ENCODE measurements at regions not wholly inside any gene's neighbourhood (a gene's known extent, or its start where the extent isn't known, plus 50 kb on each side); places are given as distances from the start of the nearest gene placed in this dataset.
"Not testable (repeated sequence)": the region's sequence is repeated elsewhere in the genome, so short reads cannot be mapped to it uniquely, and the experiment has no call there.

- no peak for DNase-seq (ENCODE audit: low read depth in 2 of 2)
These were observed 257.4 kb upstream of the TRPC7 start for GRCh38 chr5:136622747-136623146.

GRCh38 chr5:136621743-136622142, 256.4 kb upstream of the TRPC7 start:
- no peak for DNase-seq (ENCODE audit: low read depth in 2 of 2)

- DNase-seq (ENCODE audit: low read depth in 2 of 2) = no peak
These were observed 255.3 kb upstream of the TRPC7 start for GRCh38 chr5:136620621-136621020.

GRCh38 chr5:136620016-136620419, 254.7 kb upstream of the TRPC7 start:
- DNase-seq (ENCODE audit: low read depth in 2 of 2) = no peak

GRCh38 chr5:136619556-136619955, 254.2 kb upstream of the TRPC7 start:
- no peak for DNase-seq (ENCODE audit: low read depth in 2 of 2)

- no peak for DNase-seq (ENCODE audit: low read depth in 2 of 2)
These were observed 250.1 kb upstream of the TRPC7 start for GRCh38 chr5:136615251-136616119.

- DNase-seq (ENCODE audit: low read depth in 2 of 2) = no peak
These were observed 247.9 kb upstream of the TRPC7 start for GRCh38 chr5:136613230-136613629.

GRCh38 chr5:136605638-136606037, 240.3 kb upstream of the TRPC7 start:
- DNase-seq (ENCODE audit: low read depth in 2 of 2) = no peak

GRCh38 chr5:136600306-136600705, 235.0 kb upstream of the TRPC7 start:
- no peak for DNase-seq (ENCODE audit: low read depth in 2 of 2)

- DNase-seq (ENCODE audit: low read depth in 2 of 2) = no peak
These were observed 233.6 kb upstream of the TRPC7 start for GRCh38 chr5:136598802-136599404.

GRCh38 chr5:136594416-136594815, 229.1 kb upstream of the TRPC7 start:
- no peak for DNase-seq (ENCODE audit: low read depth in 2 of 2)

- no peak for DNase-seq (ENCODE audit: low read depth in 2 of 2)
These were observed 225.2 kb upstream of the TRPC7 start for GRCh38 chr5:136590581-136590980.

- no peak for DNase-seq (ENCODE audit: low read depth in 2 of 2)
These were observed 220.9 kb upstream of the TRPC7 start for GRCh38 chr5:136586196-136586595.

- DNase-seq (ENCODE audit: low read depth in 2 of 2) = no peak
These were observed 219.1 kb upstream of the TRPC7 start for GRCh38 chr5:136584474-136584873.

GRCh38 chr5:136579238-136579637, 213.9 kb upstream of the TRPC7 start:
- DNase-seq (ENCODE audit: low read depth in 2 of 2) = no peak

GRCh38 chr5:136569875-136570274, 204.5 kb upstream of the TRPC7 start:
- not testable (repeated sequence) for DNase-seq (ENCODE audit: low read depth in 2 of 2)

- not testable (repeated sequence) for DNase-seq (ENCODE audit: low read depth in 2 of 2)
These were observed 200.1 kb upstream of the TRPC7 start for GRCh38 chr5:136565457-136565856.

GRCh38 chr5:136565050-136565449, 199.7 kb upstream of the TRPC7 start:
- not testable (repeated sequence) for DNase-seq (ENCODE audit: low read depth in 2 of 2)

- DNase-seq (ENCODE audit: low read depth in 2 of 2) = not testable (repeated sequence)
These were observed 199.1 kb upstream of the TRPC7 start for GRCh38 chr5:136564431-136564830.

- no peak for DNase-seq (ENCODE audit: low read depth in 2 of 2)
These were observed 198.1 kb upstream of the TRPC7 start for GRCh38 chr5:136563489-136563888.

GRCh38 chr5:136560126-136560525, 194.8 kb upstream of the TRPC7 start:
- DNase-seq (ENCODE audit: low read depth in 2 of 2) = no peak

GRCh38 chr5:136559651-136560050, 194.3 kb upstream of the TRPC7 start:
- DNase-seq (ENCODE audit: low read depth in 2 of 2) = no peak

- DNase-seq (ENCODE audit: low read depth in 2 of 2) = not testable (repeated sequence)
These were observed 181.8 kb upstream of the TRPC7 start for GRCh38 chr5:136547096-136547495.

All from stimulated activated CD4-positive, alpha-beta T cell treated with anti-CD3 and anti-CD28 coated beads, Interleukin-15, amount 100 ng/mL, for 48 hours (primary cell).